Transverse colon (tissue), 4 donors: ENCODE measurements at regions not wholly inside any gene's neighbourhood (a gene's known extent, or its start where the extent isn't known, plus 50 kb on each side); places are given as distances from the start of the nearest gene placed in this dataset.

Experiments
- CTCF ChIP-seq, 5 experiments: fragments of 200-600 bp in 3 of 5; fragments of 450-650 bp in 2 of 5; sonication (generic) in 3 of 5; IDR thresholded peaks; 1 replicate in 2 of 5; 2 replicates in 3 of 5; pipeline ENCODE4 v1.5.1; 2016 to 2017; ENCODE audit warnings: antibody characterized with exemption in 5 of 5, inconsistent platforms in 3 of 5, mild to moderate bottlenecking in 2 of 5, moderate library complexity in 1 of 5
- POLR2AphosphoS5 ChIP-seq, 3 donors: sonication (generic); formaldehyde crosslinking; IDR thresholded peaks; one replicate each; pipeline ENCODE4 v1.6.1; 2016; ENCODE audit warnings: antibody characterized with exemption in 3 of 3

- no peak for TF ChIP-seq CTCF (IDR thresholded peaks at IDR 0.05)
- no peak for TF ChIP-seq POLR2AphosphoS5 (IDR thresholded peaks at IDR 0.05)
Measured at GRCh38 chr4:148730766-148731165, 288.6 kb upstream of the NR3C2 start.
